NCI-H524 (cell line): ENCODE measurements at regions not wholly inside any gene's neighbourhood (a gene's known extent, or its start where the extent isn't known, plus 50 kb on each side); places are given as distances from the start of the nearest gene placed in this dataset.

Experiments used
- DNase-seq, 2 experiments: peaks; one replicate each; lab custom pipeline; 2025; lab: John Stamatoyannopoulos, UW

GRCh38 chr18:43882358-43883055, 605.2 kb upstream of the SYT4 start:
- no peak for DNase-seq

GRCh38 chr18:43883886-43884285, 606.6 kb upstream of the SYT4 start:
- peak in 1 of 2 experiments; percentile 23 for DNase-seq

- no peak for DNase-seq
These were observed 609.1 kb upstream of the SYT4 start for GRCh38 chr18:43886341-43886740.

GRCh38 chr18:43887491-43887890, 610.2 kb upstream of the SYT4 start:
- DNase-seq = no peak

- DNase-seq = no peak
These were observed 611.3 kb upstream of the SYT4 start for GRCh38 chr18:43888598-43888997.

- no peak for DNase-seq
These were observed 615.8 kb upstream of the SYT4 start for GRCh38 chr18:43893001-43893637.

- DNase-seq = no peak
These were observed 627.0 kb upstream of the SYT4 start for GRCh38 chr18:43904209-43904837.

- no peak for DNase-seq
These were observed 636.7 kb upstream of the SYT4 start for GRCh38 chr18:43914018-43914417.

- no peak for DNase-seq
These were observed 639.7 kb upstream of the SYT4 start for GRCh38 chr18:43916984-43917383.

GRCh38 chr18:43917520-43917919, 640.2 kb upstream of the SYT4 start:
- DNase-seq = no peak

- DNase-seq = no peak
These were observed 642.3 kb upstream of the SYT4 start for GRCh38 chr18:43919551-43919950.

GRCh38 chr18:43931439-43931838, 654.1 kb upstream of the SYT4 start:
- no peak for DNase-seq

- no peak for DNase-seq
These were observed 654.9 kb upstream of the SYT4 start for GRCh38 chr18:43932140-43932539.

GRCh38 chr18:43933177-43933576, 655.9 kb upstream of the SYT4 start:
- no peak for DNase-seq

- DNase-seq = no peak
These were observed 657.0 kb upstream of the SYT4 start for GRCh38 chr18:43934322-43934721.

- no peak for DNase-seq
These were observed 657.6 kb upstream of the SYT4 start for GRCh38 chr18:43934781-43935471.

GRCh38 chr18:43936176-43936575, 658.9 kb upstream of the SYT4 start:
- DNase-seq = no peak

- DNase-seq = no peak
These were observed 672.0 kb upstream of the SYT4 start for GRCh38 chr18:43949291-43949690.

- no peak for DNase-seq
These were observed 672.8 kb upstream of the SYT4 start for GRCh38 chr18:43950062-43950461.

GRCh38 chr18:43952398-43952797, 675.1 kb upstream of the SYT4 start:
- DNase-seq = no peak

- DNase-seq = no peak
These were observed 684.4 kb upstream of the SYT4 start for GRCh38 chr18:43961722-43962121.

GRCh38 chr18:43964666-43965065, 687.4 kb upstream of the SYT4 start:
- no peak for DNase-seq

GRCh38 chr18:43965691-43966090, 688.4 kb upstream of the SYT4 start:
- DNase-seq = no peak
